AG10803 (cell line): ENCODE measurements at regions not wholly inside any gene's neighbourhood (a gene's known extent, or its start where the extent isn't known, plus 50 kb on each side); places are given as distances from the start of the nearest gene placed in this dataset.
A peak's percentile ranks its signal among the peaks of the same experiment; 100 is the strongest.

Source experiments
- DNase-seq: peaks from one replicate; pipeline ENCODE4 v3.0.0; 2010; ENCODE audit warnings: low read depth
- H3K4me3 ChIP-seq: 2 replicates; pipeline ENCODE4 v1.5.1; 2011; ENCODE audit warnings: mild to moderate bottlenecking, low read length, control low read depth
- TF ChIP-seq, protein P1 (sequence below): conservative IDR thresholded peaks from 2 replicates; pipeline ENCODE4 v1.5.1; 2011; ENCODE audit warnings: mild to moderate bottlenecking, low read length, control low read depth, inconsistent platforms

DNA sequence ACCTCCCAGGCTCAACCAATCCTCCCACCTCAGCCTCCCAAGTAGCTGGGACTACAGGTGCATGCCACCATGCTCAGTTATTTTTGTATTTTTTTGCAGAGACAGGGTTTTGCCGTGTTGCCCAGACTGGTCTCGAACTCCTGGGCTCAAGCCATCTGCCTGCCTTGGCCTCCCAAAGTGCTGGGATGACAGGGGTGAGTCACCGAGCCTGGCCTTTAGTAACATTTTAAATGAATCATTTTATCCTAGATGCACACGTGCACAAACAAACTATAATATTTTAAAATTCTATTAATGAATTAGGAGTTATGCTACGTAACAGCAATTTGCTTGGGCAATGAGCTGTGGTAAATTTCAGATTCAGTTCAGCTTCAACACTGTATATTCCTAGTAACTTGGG, 862.5 kb upstream of the ID2 start:
- TF ChIP-seq, protein P1, sequence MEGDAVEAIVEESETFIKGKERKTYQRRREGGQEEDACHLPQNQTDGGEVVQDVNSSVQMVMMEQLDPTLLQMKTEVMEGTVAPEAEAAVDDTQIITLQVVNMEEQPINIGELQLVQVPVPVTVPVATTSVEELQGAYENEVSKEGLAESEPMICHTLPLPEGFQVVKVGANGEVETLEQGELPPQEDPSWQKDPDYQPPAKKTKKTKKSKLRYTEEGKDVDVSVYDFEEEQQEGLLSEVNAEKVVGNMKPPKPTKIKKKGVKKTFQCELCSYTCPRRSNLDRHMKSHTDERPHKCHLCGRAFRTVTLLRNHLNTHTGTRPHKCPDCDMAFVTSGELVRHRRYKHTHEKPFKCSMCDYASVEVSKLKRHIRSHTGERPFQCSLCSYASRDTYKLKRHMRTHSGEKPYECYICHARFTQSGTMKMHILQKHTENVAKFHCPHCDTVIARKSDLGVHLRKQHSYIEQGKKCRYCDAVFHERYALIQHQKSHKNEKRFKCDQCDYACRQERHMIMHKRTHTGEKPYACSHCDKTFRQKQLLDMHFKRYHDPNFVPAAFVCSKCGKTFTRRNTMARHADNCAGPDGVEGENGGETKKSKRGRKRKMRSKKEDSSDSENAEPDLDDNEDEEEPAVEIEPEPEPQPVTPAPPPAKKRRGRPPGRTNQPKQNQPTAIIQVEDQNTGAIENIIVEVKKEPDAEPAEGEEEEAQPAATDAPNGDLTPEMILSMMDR: no peak
- DNase-seq: no peak
- no peak overlapping the region for H3K4me3 ChIP-seq

DNA sequence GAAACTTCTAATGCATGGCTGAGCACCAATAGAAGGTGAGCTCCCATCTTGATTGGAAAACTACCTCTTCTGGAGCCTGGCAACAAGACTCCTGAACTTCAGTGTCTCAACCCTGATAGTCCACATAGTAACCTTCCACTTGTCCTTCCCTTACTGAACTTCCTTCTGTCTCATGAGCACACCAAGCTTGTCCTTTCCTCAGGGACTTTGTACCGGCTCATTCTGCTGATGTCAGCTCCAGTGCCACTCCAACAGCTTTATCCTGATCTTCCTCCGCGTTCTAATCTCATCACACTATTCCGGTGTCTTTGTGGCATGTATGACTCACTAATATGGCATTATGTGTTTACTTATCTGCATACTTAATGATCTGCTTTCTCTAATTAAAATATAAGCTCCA, 862.0 kb upstream of the ID2 start:
- no peak for DNase-seq
- TF ChIP-seq, protein P1: no peak
- H3K4me3 ChIP-seq: no peak overlapping the region

DNA sequence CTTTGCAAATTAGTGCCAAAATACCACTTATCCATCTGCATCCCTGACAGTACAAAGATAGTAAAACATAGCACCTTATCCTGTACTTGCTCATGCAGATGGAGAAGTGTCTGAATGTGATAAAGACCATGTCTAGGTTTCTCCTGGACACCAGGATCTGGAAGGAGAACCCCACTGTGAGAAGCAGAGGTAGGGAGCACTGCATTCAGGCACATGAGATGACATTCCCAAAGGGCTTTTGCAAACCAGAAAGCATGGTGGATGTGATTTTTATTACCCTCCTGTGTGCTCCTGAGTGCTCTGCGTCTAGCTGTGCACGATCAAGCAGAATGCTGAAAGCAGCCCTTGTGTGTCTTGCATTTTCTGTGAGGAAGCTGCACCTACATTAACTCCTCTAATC, 857.6 kb upstream of the ID2 start:
- H3K4me3 ChIP-seq: no peak overlapping the region
- no peak for DNase-seq
- TF ChIP-seq, protein P1: no peak

DNA sequence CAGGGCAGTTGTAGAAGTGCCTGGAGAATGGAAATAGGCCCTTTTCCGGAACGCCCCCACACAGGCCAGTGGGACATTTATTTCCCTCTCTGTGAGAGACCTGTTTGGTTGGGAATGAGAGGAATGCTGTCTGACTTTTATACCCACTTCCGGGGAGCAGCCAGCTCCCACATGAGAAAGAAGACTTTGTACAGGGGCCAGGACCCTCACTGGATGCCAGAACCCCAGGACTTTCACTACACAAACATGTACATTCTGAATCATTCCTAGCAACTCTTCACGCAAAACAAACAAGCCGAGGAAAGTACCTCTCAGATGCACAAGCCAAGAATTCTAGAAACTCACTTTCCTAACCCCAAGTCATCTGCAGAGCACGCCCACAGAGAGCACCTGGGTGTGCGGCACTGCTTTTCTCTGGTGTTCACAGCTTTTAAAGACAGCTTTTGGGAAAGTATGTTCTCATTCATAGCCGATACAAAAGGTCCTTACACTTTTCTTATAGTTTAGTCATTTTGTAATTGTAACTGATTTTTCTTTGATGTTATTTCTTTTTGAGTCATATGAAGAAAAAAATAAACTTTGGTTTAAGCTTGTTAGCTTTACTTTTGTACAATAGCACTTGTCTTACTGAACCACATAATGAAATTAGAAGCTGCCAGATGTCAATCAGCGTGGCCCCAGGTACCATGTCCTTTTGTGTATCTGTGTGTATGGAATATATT, 856.1 kb upstream of the ID2 start:
- H3K4me3 ChIP-seq: no peak overlapping the region
- TF ChIP-seq, protein P1: no peak
- DNase-seq: peak; percentile 50

DNA sequence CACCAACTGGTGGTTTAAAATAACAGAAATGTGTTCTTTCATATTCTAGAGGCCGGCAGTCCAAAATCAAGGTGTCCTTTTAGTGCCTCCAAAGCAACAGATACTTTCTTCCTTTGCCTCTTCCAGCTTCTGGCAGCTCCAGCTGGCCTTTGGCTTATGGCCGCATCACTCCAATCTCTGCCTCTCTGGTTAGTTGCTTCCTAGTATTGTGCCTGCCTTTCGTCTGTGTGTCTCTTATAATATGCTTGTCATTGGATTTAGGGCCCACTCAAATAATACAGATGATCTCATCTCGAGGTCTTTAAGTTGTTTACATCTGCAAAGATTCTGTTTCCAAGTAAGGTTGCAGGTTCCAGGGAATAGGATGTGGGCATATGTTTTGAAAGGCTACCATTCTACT, 855.2 kb upstream of the ID2 start:
- TF ChIP-seq, protein P1: no peak
- no peak overlapping the region for H3K4me3 ChIP-seq
- no peak for DNase-seq

DNA sequence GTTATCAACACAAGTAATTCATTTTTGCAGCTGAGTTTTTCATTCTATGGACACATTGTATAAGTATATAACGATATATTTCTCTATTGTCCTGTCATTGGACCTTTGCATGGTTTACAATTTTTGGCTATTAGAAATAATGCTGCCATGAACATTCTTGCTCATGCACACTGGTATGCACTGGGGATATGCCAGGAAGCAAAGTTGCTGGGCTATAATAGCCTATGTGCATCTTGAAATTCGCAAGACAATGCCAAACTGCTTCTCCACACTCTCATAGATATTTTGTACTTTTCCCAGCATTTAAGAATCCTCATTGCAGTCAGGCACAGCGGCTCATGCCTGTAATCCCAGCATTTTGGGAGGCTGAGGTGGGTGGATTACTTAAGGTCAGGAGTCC, 852.6 kb upstream of the ID2 start:
- H3K4me3 ChIP-seq: no peak overlapping the region
- TF ChIP-seq, protein P1: no peak
- peak; percentile 62 for DNase-seq

DNA sequence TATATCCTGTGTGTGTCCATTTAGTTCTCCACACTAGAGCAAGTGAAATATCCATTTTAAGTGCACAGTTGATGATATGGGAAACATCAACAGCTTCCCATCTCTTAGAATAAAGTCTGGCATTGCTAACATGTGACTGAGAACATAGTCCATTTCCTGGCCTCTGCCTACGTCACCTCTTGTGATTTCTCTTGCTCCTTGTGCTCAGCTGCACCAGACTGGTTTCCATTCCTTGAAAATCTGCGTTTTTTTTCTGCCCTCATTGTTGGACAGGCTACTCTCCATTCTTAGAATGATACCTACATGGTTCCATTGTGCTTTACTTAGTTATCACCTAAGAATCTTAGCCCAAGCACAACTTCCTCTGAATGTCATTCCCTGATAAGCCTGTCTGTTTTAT, 851.2 kb upstream of the ID2 start:
- H3K4me3 ChIP-seq: no peak overlapping the region
- TF ChIP-seq, protein P1: no peak
- no peak for DNase-seq
